DMS 273 (cell line): ENCODE measurements at regions not wholly inside any gene's neighbourhood (a gene's known extent, or its start where the extent isn't known, plus 50 kb on each side); places are given as distances from the start of the nearest gene placed in this dataset.

Experiments used
- DNase-seq: peaks from one replicate; lab custom pipeline; 2025; ENCODE audit not compliant: unreplicated experiment; lab: John Stamatoyannopoulos, UW

DNA sequence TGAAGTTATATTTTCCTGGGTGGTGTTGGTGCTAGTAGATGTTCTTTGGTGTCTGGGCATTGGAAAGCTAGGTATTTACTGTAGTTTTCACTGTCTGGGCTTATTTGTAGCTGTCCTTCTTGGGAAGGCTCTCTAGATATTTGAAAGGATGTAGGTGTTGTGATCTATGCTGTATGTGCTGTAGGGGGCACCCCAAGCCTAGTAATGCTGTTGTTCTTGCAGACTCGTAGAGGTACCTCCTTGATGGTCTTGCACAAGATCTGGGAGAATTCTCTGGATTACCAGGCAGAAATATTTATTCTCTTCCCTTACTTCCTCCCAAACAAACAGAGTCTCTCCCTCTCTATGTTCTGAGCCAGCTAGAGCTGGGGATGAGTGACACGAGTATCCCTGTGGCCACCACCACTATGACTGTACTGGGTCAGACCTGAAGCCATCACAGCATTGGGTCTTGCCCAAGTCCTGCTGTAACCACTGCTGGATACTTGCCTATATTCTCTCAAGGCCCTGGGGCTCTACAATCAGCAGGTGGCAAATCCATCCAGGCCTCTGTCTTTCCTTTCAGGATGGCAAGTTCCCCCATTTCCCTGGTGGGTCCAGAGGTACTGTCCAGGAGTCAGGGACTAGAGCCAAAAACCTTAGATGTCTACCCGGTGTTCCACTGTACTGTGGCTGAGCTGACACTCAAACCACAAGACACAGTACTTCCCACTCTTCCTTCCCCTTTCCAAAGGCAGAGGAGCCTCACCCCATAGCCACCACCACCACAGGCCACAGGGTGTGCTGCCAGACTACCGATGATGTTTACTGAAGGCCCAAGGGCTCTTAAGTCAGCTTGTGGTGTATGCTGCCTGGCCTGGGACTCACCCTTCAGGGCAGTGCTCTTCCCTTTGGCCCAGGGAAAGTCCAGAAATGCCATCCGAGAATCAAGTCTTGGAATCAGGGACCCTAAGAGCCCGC lies 195.2 kb upstream of the DPPA4 start:
- peak; percentile 77 for DNase-seq

DNA sequence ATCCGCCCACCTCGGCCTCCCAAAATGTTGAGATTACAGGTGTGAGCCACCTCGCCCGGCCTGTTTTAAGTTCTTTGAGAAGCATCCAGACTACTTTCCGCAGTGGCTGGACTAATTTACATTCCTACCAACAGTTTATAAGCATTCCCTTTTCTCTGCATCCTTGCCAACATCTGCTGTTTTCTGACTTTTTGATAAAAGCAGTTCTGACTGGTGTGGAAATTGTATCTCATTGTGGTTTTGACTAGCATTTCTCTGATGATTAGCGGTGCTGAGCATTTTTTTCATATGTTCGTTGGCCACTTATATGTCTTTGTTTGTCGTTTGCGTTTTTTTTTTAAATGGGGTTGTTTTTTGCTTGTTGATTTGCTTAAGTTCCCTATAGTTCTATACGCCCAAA lies 208.4 kb upstream of the DPPA4 start:
- no peak for DNase-seq

DNA sequence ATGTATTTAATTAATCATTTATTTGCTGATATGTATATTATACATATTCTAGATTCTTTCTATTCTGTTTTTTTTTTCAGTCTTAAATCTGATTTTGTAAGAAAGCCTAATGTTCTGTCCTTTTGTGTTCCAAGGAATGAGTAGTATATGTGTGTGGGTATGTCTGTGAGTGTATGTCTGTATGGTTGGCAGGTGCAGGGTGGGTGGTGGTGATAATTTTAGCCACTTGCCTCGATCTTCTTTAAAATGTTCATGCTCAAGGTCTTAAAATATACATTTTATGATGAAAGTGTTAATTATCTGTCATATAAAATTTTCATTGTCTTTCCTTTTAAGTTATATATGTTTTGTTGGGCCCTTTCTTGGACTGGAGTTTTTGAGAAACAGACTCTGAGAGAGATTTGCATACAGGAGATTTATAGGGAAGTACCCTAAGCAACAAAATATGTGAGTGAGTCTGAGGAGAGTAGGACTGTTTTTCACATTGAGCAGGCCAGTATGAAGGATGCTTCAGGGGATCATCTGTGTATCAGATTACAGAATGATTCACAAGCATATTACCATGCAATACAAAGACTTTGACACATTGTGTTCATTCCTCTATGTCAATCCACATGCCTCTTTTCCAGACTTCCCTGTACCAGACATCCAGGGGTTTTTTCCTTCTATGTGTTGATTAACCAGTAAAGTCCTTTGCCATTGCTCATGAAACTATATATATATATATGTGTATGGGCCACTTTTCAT lies 211.0 kb upstream of the DPPA4 start:
- DNase-seq, result no peak

DNA sequence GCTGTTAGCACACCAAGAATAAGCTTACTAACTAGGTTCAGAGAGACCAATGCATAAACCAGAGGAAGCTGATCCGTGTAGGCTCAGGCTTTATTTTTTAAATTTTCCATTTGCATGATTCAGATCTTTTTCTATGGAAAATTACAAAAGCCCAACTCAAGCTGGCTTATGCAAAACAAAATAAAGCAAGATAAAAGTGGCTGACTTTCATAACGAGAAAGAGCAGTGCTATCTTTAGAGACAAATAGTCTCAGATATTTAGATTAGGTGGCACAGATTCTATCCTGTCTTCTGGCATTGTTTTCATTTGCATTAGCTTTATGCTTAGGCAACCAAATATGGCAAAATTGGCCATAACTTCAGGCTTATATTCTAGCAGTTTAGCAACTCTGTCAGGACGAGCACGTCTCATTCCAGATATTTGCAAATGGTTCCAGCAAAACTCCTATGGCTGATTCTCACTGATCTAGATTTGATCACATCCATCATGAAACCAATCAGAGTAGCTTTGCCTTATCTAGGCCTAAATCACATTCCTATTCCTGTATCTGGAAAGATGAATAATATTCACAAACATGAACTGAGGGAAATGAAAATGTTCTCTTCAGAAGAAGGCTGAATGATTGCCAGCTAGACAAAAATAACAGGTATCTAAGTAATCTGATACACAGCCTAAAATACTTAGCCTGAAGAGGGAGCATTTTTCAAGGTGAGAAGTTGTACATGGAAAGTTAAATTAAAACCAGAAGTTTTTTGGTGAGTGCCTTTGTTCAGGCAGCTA lies 216.4 kb upstream of the DPPA4 start:
- no peak for DNase-seq

DNA sequence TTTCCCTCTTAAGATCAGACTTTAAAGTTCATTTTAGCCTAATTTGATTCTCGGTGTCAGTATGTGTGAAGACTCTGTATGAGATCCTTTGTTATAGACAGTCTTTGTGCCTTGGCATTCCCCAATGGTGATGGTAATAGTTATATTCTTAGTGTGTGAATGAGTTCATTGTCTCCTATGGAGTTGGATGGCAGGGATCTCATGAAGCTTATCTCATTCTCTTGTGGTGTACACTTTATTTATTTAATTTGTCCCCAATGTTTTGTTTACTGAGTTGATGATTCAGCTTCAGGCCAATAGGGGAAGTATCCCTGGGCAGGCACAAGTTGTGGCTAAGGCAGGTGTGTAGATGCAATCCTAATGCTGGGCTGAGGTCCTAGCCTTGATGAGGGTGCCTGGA lies 222.0 kb upstream of the DPPA4 start:
- no peak for DNase-seq

DNA sequence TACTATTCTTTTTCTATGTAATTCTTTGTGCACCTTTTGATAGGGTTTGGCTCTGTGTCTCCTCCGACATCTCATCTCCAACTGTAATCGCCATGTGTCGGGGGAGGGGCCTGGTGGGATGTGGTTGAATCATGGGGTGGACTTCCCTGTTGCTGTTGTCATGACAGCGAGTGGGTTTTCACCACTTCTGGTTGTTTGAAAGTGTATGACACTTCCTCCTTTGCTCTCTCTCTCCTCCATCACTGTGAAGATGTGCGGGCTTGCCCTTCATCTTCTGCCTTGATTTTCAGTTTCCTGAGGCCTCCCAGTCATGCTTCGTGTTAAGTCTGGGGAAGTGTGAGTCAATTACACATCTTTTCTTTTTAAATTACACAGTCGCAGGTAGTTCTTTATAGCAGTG lies 225.8 kb upstream of the DPPA4 start:
- DNase-seq, result no peak

DNA sequence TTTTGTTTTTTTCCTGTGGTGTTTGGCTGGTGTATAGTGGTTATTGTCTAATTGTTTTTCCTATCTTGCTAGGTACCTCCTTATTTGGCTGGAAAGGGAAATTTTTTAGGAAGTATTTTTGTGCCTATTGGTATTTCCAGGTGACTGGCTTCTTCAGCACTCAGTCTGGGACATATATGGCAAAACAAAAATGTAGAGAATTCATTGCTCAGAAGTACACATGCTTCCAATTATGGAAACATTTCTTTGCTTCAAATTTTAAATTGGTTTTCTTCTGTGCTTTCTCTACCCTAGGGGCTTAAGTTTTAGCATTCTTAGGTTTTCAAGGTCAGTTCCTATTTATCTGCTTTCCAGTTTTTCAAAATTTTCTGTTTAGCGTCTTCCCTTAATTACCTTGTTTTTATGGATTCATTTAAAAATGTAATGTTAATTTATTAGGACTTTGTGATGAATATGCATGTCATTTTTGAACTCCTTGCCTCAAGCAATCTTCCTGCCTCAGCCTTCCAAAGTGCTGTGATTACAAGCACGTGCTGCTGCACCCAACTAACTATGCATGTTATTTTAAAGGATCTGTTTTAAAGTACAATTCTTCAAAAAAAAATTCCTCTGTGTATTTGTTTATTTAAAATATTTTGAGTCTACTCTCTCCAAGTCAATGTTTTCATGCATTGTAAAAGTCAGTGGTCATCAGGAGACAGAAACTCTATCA lies 231.9 kb upstream of the DPPA4 start:
- DNase-seq, result no peak

DNA sequence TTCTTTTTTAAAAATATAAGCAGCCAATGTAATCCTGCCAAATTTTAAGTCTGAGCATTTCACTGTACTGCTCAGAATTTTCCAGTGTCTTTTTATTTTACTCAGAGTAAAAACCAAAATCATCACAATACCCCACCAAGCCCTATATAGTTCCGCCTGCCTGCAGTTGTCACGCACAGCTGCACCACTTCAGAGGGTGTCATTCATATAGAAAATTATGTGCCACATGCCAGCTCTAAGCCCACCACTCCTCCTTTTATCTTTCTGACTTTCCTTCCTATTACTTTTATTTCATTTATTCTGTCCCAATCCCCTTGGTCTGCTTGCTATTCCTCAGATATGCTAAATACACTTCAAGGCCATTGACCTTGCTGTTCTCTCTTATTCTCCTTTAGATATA lies 233.1 kb upstream of the DPPA4 start:
- DNase-seq, result no peak

DNA sequence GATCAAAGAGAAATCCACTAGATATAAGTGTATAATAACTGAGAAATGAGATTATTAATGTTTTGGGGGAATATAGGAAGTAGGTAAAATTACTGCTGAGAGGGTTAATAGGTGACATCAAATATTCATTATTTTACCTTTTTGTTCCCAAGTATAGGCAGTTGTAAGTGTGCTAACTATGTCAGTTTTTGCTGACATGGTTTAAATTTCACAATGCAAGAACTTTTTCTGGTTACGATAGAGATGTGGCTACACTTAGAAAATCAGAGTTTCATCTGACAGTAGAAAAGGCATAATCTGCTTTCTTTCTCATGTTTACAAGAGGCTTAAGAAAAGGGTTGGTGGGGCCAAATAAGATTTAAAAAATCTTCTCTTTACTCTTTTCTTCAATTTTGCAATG lies 235.0 kb upstream of the DPPA4 start:
- DNase-seq, result no peak

DNA sequence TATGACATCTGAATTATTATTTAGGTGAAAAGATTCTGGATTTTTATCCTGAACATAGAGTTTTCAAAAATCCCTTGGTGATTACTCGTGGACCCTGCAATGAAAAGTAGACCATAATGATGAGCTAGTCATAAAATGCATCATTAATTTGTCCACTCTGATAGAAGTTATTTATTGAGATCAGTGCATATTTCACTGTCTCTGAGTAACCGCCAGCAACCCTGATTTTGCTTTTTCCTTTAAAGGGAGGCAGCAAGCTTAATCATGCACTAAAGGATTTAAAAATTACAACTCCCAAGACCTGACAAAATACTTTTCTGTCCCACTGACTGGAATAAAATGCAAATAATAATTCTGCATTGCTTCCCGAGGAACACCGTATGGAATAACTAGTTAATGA lies 259.6 kb upstream of the DPPA4 start:
- DNase-seq, result no peak

DNA sequence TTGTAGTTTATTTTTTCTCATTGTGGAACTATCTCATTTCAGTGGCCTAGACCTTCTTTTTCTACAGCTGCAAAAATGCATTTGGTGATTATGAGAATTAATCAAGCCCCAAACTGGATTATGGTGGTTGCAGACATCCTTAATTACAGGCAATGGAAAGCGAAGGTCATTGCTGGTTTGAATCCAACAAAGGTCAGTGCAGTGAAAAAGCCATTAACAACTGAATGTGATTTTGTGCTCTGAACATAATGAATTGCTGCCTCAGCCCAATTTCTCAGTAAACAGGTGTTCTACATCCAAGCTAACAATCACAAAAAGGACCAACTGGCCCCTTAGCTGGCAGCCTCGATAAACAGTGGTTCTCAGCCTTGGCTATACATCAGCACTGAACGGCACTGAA lies 260.1 kb upstream of the DPPA4 start:
- DNase-seq, result no peak

DNA sequence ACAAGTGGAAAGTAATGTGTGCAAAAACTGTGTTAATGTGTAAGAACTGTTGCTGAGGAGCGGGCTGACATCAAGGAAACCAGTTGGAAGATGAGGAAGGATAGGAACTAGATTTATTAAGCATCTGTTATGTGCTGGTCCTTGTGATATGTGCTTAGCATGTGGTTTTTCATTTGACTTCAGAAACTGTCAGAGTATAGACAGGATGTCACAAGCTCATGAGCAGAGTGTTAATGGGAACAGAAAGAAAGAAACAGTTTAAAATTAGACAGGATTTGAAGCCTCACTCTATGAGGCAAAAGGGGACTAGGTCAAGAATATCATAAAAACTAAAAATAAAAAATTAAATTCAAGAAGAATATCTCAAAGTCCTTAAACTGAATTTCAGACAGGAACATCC lies 270.6 kb upstream of the DPPA4 start:
- no peak for DNase-seq

DNA sequence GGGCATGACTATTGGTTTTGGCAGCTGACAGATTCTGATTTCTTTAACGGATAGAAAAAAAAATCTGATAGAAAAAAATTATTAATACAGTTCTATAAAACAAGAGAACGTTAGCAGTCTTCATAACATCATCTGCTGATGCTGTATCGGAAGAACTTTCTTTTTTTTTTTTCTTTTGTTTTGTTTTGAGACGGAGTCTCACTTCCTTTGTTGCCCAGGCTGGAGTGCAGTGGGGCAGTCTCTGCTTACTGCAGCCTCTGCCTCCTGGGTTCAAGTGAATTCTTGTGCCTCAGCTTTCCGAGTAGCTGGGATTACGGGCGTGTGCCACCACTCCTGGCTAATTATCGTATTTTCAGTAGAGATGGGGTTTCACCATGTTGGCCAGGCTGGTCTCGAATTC lies 271.2 kb upstream of the DPPA4 start:
- DNase-seq, result no peak

DNA sequence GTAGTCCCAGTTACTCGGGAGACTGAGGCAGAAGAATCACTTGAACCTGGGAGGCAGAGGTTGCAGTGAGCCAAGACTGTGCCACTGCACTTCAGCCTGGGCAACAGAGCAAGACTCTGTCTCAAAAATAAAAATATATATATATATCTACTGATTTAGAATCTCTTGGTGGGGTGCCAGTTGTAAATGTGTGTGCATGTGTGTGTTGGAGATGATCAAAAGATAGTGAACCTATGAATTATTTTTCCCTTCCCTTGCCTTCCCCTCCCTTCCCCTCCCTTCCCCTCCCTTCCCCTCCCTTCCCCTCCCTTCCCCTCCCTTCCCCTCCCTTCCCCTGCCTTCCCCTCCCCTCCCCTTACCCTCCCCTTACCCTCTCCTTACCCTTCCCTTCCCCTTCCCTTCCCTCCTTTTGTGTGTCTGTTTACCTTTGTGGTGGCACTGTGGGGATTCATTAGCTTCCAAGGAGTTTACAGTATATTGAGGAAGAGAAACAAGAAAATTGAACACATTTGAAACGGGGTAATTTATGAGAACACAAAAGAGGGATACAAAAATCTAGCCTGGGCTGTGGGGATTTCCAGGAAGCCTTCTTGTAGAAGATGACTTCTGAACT lies 281.5 kb upstream of the DPPA4 start:
- DNase-seq, result no peak

DNA sequence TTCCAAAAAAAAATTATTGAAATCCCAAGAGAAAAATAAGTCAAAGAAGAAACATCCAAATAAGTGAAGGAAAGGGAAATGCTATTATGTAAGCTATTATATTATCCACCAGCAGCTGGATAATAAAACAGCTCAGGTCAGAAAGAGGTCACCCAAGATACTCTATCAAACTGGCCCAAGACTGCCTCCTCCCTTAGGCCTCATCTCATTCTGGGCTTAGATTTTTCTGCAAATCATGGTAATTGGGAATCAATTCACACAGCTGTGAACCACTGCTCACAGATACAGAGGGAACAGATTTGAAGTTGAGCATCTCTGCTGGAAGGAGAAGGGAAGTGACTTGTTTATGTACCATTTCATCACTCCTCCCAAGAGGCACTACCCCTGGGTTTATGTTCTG lies 294.6 kb upstream of the DPPA4 start:
- no peak for DNase-seq

DNA sequence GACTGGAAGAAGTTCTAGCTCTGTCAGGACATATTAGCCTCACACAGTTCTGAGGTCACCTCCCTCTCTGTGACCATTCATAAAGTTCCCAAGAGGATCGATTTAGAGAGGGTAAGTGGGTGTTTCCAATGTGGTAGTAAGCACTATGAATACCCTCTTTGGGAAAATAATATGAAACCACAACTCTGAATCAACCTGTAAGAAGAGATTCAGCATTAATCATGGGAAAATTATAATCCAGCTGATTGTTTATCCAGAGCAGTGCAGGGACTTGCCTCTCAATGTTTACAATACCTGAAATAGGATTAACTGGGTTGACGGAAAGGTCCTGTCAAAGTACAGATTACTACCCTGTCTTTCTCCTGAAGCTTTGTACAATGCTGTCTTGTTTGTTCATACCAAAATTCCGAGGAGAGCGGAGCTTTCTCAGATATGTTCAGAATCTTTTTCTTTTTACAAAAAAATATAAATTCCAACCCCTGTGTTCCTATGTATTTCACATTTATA lies 302.9 kb upstream of the DPPA4 start:
- no peak for DNase-seq

DNA sequence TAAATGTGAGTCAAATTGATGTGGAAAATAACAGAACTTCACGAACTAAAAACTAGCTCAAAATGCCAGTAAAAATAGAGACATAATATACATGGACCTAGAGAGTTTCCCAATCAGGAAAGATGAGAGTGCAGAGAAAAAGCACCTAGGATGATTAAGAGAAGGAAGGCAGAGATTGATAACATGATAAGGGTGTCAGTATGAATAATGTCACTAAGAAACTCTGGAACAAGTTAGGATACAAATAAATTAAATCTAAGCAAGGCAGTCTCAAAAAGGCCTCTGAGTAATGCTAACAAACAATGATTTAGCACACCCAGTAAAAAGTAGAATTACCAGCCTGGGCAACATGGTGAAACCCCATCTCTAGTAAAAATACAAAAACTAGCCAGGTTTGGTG lies 304.7 kb upstream of the DPPA4 start:
- DNase-seq, result no peak

DNA sequence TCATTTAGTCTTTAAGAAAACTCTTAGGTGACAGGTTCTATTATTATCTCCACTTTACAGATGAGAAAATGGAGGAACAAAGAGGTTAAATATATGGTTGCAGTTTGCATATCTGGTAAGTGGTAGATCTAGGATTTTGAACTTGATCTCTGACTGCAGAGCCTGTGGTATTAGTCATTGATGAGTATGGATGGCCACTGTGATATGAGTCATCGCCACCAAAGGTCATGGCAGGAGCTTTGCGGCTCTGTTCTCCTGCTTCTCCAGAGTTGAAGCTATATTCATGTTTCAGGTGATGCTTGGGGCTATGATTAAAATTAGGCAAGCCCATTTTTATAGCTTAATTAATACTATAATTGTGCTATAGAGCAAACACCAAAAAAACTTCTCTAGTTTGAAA lies 306.2 kb upstream of the DPPA4 start:
- DNase-seq, result no peak

DNA sequence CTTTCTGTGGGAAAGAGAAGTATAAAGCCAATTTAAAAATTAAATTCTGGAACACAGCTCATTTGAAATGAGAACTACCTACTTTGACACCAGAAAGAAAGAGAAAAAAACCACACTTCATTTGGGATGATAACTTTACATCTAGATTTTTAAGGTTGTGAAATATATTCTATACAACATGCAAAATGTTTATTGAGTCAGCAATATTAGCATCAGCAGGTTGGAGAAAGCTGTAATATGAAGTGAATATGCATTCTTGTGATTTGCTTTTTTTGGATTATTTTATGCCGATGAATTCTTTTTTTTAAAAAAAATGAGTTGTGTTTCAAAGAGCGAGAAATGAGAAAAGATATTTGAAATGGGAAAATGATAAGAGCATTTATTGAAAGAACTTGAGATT lies 307.0 kb upstream of the DPPA4 start:
- DNase-seq, result no peak

DNA sequence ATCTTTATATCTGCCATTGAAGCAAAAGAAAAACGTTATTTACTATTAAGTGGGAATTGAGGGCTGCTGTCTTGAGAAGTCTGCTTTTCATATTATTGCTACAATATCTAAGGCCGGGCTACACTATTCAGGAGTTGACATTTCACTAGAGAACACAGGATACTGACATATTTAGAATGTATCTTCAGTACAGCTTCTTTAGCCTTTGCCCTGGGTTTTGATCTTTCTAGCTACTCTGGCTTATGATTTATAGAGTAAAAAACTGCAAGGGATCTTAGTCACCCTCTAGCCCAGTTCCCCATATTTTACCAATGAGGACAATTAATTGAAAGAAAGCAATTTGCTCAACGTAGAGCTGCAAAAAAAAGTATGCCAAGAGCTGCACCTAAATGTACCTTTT lies 307.4 kb upstream of the DPPA4 start:
- no peak for DNase-seq
